DOHH2 (cell line): ENCODE measurements at regions not wholly inside any gene's neighbourhood (a gene's known extent, or its start where the extent isn't known, plus 50 kb on each side); places are given as distances from the start of the nearest gene placed in this dataset.

Experiments
- EZH2phosphoT487 ChIP-seq: fragments of 200-600 bp; sonication (generic); IDR thresholded peaks from 2 replicates; pipeline ENCODE4 v1.6.1; 2017; ENCODE audit warnings: borderline replicate concordance, mild to moderate bottlenecking, antibody characterized with exemption, low read length, moderate library complexity, mixed read lengths
- TF ChIP-seq, protein P1 (sequence below): fragments of 200-600 bp; sonication (generic); IDR thresholded peaks from one replicate; pipeline ENCODE4 v1.5.1; 2014; ENCODE audit warnings: antibody characterized with exemption, mild to moderate bottlenecking, low read depth, low read length; ENCODE audit not compliant: poor library complexity, severe bottlenecking

DNA sequence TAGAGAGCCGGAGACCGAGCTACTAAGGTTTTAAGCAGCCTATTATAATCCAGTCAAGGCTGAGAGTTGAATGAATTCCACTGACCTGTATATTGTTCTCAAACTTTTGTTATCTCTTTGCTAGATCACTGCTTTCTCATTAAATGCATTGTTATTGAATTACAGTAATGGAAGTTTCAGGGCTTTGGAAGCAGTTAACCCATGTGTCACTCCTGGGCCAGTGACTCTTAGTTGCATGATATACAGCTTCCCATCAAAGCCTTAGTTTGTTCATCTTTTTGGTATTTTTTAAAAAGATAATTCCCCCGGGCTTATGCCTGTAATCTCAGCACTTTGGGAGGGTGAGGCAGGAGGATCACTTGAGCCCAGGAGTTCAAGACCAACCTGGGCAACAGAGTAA lies 55.4 kb upstream of the KIAA1217 start:
- TF ChIP-seq, protein P1, sequence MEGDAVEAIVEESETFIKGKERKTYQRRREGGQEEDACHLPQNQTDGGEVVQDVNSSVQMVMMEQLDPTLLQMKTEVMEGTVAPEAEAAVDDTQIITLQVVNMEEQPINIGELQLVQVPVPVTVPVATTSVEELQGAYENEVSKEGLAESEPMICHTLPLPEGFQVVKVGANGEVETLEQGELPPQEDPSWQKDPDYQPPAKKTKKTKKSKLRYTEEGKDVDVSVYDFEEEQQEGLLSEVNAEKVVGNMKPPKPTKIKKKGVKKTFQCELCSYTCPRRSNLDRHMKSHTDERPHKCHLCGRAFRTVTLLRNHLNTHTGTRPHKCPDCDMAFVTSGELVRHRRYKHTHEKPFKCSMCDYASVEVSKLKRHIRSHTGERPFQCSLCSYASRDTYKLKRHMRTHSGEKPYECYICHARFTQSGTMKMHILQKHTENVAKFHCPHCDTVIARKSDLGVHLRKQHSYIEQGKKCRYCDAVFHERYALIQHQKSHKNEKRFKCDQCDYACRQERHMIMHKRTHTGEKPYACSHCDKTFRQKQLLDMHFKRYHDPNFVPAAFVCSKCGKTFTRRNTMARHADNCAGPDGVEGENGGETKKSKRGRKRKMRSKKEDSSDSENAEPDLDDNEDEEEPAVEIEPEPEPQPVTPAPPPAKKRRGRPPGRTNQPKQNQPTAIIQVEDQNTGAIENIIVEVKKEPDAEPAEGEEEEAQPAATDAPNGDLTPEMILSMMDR, result no peak
- no peak for TF ChIP-seq EZH2phosphoT487
